NCI-H524 (cell line): ENCODE measurements at regions not wholly inside any gene's neighbourhood (a gene's known extent, or its start where the extent isn't known, plus 50 kb on each side); places are given as distances from the start of the nearest gene placed in this dataset.

Source experiments
- DNase-seq, 2 experiments: peaks; one replicate each; lab custom pipeline; 2025; lab: John Stamatoyannopoulos, UW

GRCh38 chr13:102935896-102936321 is 90.1 kb downstream of the ERCC5 start:
- DNase-seq, result no peak

DNA sequence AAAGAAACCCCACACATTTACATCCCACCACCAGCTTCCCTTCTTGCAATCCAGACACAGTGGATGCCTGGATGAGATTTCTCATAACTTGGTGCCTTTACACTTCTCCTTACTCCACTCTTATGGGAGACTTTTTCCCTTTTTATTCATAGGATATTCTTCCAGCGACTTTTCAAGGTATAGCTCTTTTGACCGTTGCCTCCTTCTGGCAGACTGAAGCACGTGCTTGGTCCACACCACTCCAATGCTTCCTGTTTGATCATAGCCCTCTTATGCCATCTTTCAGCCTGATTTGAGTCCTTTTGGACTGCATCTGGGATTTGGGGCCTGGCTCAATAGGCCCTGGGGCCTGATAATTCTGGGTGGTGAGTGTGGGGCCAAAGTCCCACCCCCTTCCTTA is 87.7 kb downstream of the ERCC5 start:
- no peak for DNase-seq

DNA sequence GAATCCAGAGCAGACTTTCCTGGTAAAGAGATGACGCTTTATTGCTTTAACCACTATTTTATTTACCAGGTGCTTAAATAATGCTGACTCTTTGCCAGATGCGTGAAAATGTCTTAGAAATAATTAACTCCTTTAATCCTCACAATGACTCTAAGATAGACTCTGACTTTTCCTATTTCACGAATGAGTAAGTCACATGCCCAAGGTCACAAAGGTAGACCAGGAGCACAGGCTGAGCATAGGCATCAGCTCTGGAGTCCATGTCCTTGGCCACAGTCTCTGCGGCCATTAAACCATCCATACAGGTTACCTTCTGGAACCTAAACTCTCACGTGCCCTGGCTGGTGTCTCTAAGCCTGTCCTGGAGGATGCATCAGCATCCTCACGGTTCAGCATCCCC is 87.3 kb downstream of the ERCC5 start:
- DNase-seq, result no peak

DNA sequence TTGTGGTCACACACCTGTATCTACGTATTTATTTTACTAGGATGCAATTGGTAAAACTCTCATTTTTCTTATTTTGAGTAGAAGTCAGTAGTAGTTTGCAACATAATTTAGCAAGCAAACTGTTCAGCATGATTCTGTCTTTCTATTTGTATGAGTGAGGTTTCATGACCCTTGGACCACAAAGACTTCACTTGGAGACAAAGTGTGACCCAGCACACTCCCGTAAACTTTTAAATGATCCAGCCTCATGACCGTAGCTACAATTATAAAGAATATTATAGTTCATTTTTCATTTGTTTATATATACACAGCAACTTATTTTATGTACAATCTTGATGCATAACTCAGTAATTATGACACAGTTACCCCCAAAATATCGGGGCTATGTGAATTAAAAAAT is 86.5 kb downstream of the ERCC5 start:
- no peak for DNase-seq

GRCh38 chr13:102930566-102930965 is 84.7 kb downstream of the ERCC5 start:
- DNase-seq, result no peak

- DNase-seq, result no peak
Measured at GRCh38 chr13:102928941-102929675, 83.3 kb downstream of the ERCC5 start.
